ENCODE measurements at regions not wholly inside any gene's neighbourhood (a gene's known extent, or its start where the extent isn't known, plus 50 kb on each side); places are given as distances from the start of the nearest gene placed in this dataset.

DNA sequence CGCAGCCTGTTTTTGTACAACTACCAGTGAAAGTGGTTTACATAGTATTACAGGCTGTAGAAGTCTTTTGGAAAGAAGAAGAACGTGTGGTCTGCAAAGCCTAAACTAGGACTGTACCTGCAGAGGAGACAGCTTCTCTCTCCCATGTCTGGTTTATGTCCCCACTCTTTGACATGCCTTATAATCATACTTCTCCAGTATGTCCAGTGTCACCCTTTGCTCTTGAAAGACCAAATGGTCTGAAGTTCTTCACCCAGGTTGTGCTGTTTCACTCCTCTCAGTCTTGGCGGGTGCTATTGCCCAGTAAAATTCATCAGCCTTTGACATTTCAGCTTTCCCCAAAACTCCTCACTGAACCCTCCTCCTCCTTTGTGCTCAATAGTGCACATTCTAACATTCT is 676.0 kb upstream of the TENM4 start:
- H3K9ac ChIP-seq (ENCODE audit: low read depth, low read length): no peak overlapping the region
- no peak overlapping the region for H2AK5ac ChIP-seq (ENCODE audit: low read depth, low read length)
- DNase-seq (no peak), ATAC-seq (ENCODE audit: low read depth) (no peak)
- H3K79me1 ChIP-seq (ENCODE audit: low read depth in 1 of 2, low read length in 2 of 2): no peaks in the 10 kb centered on the region
- intact Hi-C loops (cut with micrococcal nuclease) (no loop called here), in situ Hi-C loops (cut with MboI; ENCODE audit: low sequenced_read_pairs) (no loop called here), dilution Hi-C loops (cut with HindIII; ENCODE audit: low sequenced_read_pairs, unreplicated experiment) (no loop called here)
- no peaks in the 10 kb centered on the region for H3K9me3 ChIP-seq (ENCODE audit: control insufficient read depth, insufficient read depth, low read length)
- no peak overlapping the region for H4K91ac ChIP-seq (ENCODE audit: insufficient read depth, low read depth, low read length)
- no peak overlapping the region for H2BK5ac ChIP-seq (ENCODE audit: low read depth, low read length, poor library complexity, severe bottlenecking)
- no peak overlapping the region for H2BK15ac ChIP-seq (ENCODE audit: low read depth, low read length)
- H4K20me1 ChIP-seq (ENCODE audit: insufficient read depth, low read length): no peaks in the 10 kb centered on the region
- H3K23ac ChIP-seq (ENCODE audit: low read depth, low read length): no peak overlapping the region
- WGBS, 2 experiments (ENCODE audit: extremely low coverage in 2 of 2, insufficient read length in 1 of 2): 67% methylated on average over 1 of the region's 3 CpGs; no CpG with 5 or more reads in 1 of the 2 experiments
- H2AK9ac ChIP-seq (replicated peaks; ENCODE audit: low read depth, low read length, poor library complexity): no peak overlapping the region
- H3K27ac ChIP-seq (ENCODE audit: insufficient read depth, low read length): no peak overlapping the region
- no peak overlapping the region for H4K8ac ChIP-seq (ENCODE audit: low read depth in 2 of 2, low read length in 2 of 2)
- TF ChIP-seq NFE2L2 (IDR thresholded peaks at IDR 0.05; ENCODE audit: low read depth, low read length) (no peak), BHLHE40 (IDR thresholded peaks at IDR 0.05; ENCODE audit: low read depth, low read length) (no peak), RFX5 (IDR thresholded peaks at IDR 0.05; ENCODE audit: low read depth, low read length) (no peak), MAZ (IDR thresholded peaks at IDR 0.05; ENCODE audit: borderline replicate concordance, low read depth, low read length) (no peak), RAD21 (IDR thresholded peaks at IDR 0.05; ENCODE audit: low read length) (no peak)
- no peak overlapping the region for H2BK20ac ChIP-seq (ENCODE audit: low read depth, low read length)
- peaks cover 6% of the 10 kb centered on the region for H3K27me3 ChIP-seq (ENCODE audit: control insufficient read depth, insufficient read depth, low read length)
- CTCF ChIA-PET: interaction anchor here (1.7 kb wide), 1 partner anchor 8 kb away, joined by 4 read pairs; no protein-coding TSS in a partner anchor
- no peak overlapping the region for H3K18ac ChIP-seq (ENCODE audit: low read depth, low read length)
- no peaks in the 10 kb centered on the region for H3K4me1 ChIP-seq (ENCODE audit: control insufficient read depth, insufficient read depth, low read length)
- POLR2A ChIA-PET (ENCODE audit: unreplicated experiment): no interaction called here
- no peak overlapping the region for H2AFZ ChIP-seq (replicated peaks; ENCODE audit: low read length, poor library complexity)
- no peak overlapping the region for H3K56ac ChIP-seq (ENCODE audit: extremely low read depth, insufficient read depth, low read length)
- no peak overlapping the region for H2BK120ac ChIP-seq (ENCODE audit: low read depth, low read length)
- H4K5ac ChIP-seq (ENCODE audit: low read depth, low read length): no peak overlapping the region
- H3K4me3 ChIP-seq (ENCODE audit: insufficient read depth, low read depth, low read length): no peak overlapping the region
- H3K4ac ChIP-seq (ENCODE audit: low read depth, low read length): no peak overlapping the region
- BruUV-seq (replicated peaks): no TSS peak
- H3K4me2 ChIP-seq (ENCODE audit: low read depth, low read length): no peak overlapping the region
- no peak overlapping the region for H3K14ac ChIP-seq (replicated peaks; ENCODE audit: low read depth, low read length)
- H3K36me3 ChIP-seq (ENCODE audit: control insufficient read depth, insufficient read depth, low read length): no peaks in the 10 kb centered on the region
- H3K9me1 ChIP-seq (ENCODE audit: insufficient read depth, low read length): no peaks in the 10 kb centered on the region
